CD14-positive monocyte (primary cell): ENCODE measurements at regions not wholly inside any gene's neighbourhood (a gene's known extent, or its start where the extent isn't known, plus 50 kb on each side); places are given as distances from the start of the nearest gene placed in this dataset.
"Not testable (repeated sequence)": the region's sequence is repeated elsewhere in the genome, so short reads cannot be mapped to it uniquely, and the experiment has no call there.

ENCODE experiments used
- DNase-seq, 3 donors: peaks; one replicate each; pipeline ENCODE4 v3.0.0-alpha.2; 2011 to 2022
- H2AFZ ChIP-seq: 2 replicates; pipeline ENCODE4 v1.6.0; 2012; ENCODE audit warnings: mild to moderate bottlenecking, low read depth, low read length, inconsistent platforms; ENCODE audit not compliant: insufficient read depth, poor library complexity, severe bottlenecking
- H3K27ac ChIP-seq, 2 donors: 1 replicate in 1 of 2; 2 replicates in 1 of 2; pipeline ENCODE4 v1.5.1; 2012 to 2013; ENCODE audit warnings: low read length in 2 of 2, control low read depth in 1 of 2, inconsistent platforms in 1 of 2, low read depth in 1 of 2, mild to moderate bottlenecking in 1 of 2
- H3K27me3 ChIP-seq, 2 donors: one replicate each; pipeline versions ENCODE4 v1.6.0 to v1.6.1; 2011 to 2013; ENCODE audit warnings: low read length in 2 of 2; ENCODE audit not compliant: control insufficient read depth in 2 of 2, insufficient read depth in 2 of 2
- H3K36me3 ChIP-seq, 2 donors: replicated peaks in 1 of 2; 1 replicate in 1 of 2; 2 replicates in 1 of 2; pipeline versions ENCODE4 v1.5.1 to v1.6.1; 2012 to 2013; ENCODE audit warnings: low read length in 2 of 2, control low read depth in 1 of 2, inconsistent platforms in 1 of 2, mild to moderate bottlenecking in 1 of 2; ENCODE audit not compliant: insufficient read depth in 2 of 2, control insufficient read depth in 1 of 2
- H3K4me1 ChIP-seq, 2 donors: 1 replicate in 1 of 2; 2 replicates in 1 of 2; pipeline versions ENCODE4 v1.5.1 to v1.6.1; 2012 to 2013; ENCODE audit warnings: low read length in 2 of 2, control low read depth in 1 of 2, inconsistent platforms in 1 of 2, mild to moderate bottlenecking in 1 of 2, moderate library complexity in 1 of 2; ENCODE audit not compliant: insufficient read depth in 2 of 2, control insufficient read depth in 1 of 2
- H3K4me2 ChIP-seq: replicated peaks from 2 replicates; pipeline ENCODE3; 2012; ENCODE audit warnings: low read length, moderate library complexity, mild to moderate bottlenecking; ENCODE audit not compliant: poor library complexity, severe bottlenecking; ENCODE audit errors: extremely low read depth
- H3K4me3 ChIP-seq, 3 experiments: fragments of 200-600 bp in 1 of 3; sonication (generic) in 1 of 3; replicated peaks in 1 of 3; 1 replicate in 2 of 3; 2 replicates in 1 of 3; pipeline ENCODE4 v1.5.1; 2011 to 2013; ENCODE audit warnings: low read length in 3 of 3, mild to moderate bottlenecking in 3 of 3, control low read depth in 2 of 3, low read depth in 2 of 3, inconsistent platforms in 1 of 3, moderate library complexity in 1 of 3
- H3K79me2 ChIP-seq: 2 replicates; pipeline ENCODE4 v1.6.0; 2012; ENCODE audit warnings: mild to moderate bottlenecking, control low read depth, inconsistent platforms, low read length, moderate library complexity; ENCODE audit not compliant: insufficient read depth
- H3K9ac ChIP-seq: 2 replicates; pipeline ENCODE4 v1.6.0; 2017; ENCODE audit warnings: low read length, mild to moderate bottlenecking; ENCODE audit not compliant: insufficient read depth, poor library complexity, severe bottlenecking
- H3K9me3 ChIP-seq, 2 donors: replicated peaks in 1 of 2; 1 replicate in 1 of 2; 2 replicates in 1 of 2; pipeline versions ENCODE4 v1.5.1 to v1.6.1; 2012 to 2013; ENCODE audit warnings: low read length in 2 of 2, control low read depth in 1 of 2; ENCODE audit not compliant: control insufficient read depth in 1 of 2, insufficient read depth in 1 of 2
- H4K20me1 ChIP-seq: 2 replicates; pipeline ENCODE4 v1.6.0; 2012; ENCODE audit warnings: mild to moderate bottlenecking, low read length, control low read depth, moderate library complexity; ENCODE audit not compliant: insufficient read depth
- H3K27ac Mint-ChIP-seq, 7 donors: one replicate each; pipeline ENCODE4 v1.8.0; 2020; ENCODE audit warnings: mild to moderate bottlenecking in 7 of 7, mixed read lengths in 7 of 7, moderate library complexity in 6 of 7, inconsistent platforms in 2 of 7
- H3K27me3 Mint-ChIP-seq, 3 donors: one replicate each; pipeline ENCODE4 v1.8.0; 2021 to 2022; ENCODE audit warnings: low read depth in 3 of 3, mild to moderate bottlenecking in 3 of 3, mixed read lengths in 3 of 3, moderate library complexity in 3 of 3, inconsistent platforms in 1 of 3
- H3K36me3 Mint-ChIP-seq, 2 donors: one replicate each; pipeline ENCODE4 v1.8.0; 2020; ENCODE audit warnings: mixed read lengths in 2 of 2, inconsistent platforms in 1 of 2, mild to moderate bottlenecking in 1 of 2
- H3K4me1 Mint-ChIP-seq: one replicate; pipeline ENCODE4 v1.8.0; 2020; ENCODE audit warnings: mild to moderate bottlenecking, mixed read lengths
- H3K4me3 Mint-ChIP-seq, 2 donors: one replicate each; pipeline ENCODE4 v1.8.0; 2020; ENCODE audit warnings: mild to moderate bottlenecking in 2 of 2, mixed read lengths in 2 of 2, moderate library complexity in 1 of 2
- H3K9me3 Mint-ChIP-seq, 7 donors: one replicate each; pipeline ENCODE4 v1.8.0; 2020 to 2022; ENCODE audit warnings: mixed read lengths in 7 of 7, mild to moderate bottlenecking in 6 of 7, moderate library complexity in 6 of 7, inconsistent platforms in 2 of 7
- CTCF ChIP-seq: fragments of 200-600 bp; IDR thresholded peaks from one replicate; pipeline ENCODE4 v1.8.0; 2022; ENCODE audit warnings: antibody characterized with exemption, mild to moderate bottlenecking
- WGBS: methylation state at CpG from one replicate; pipeline ENCODE4 v1.1.5; 2013; ENCODE audit warnings: missing lambda C conversion rate; ENCODE audit not compliant: insufficient coverage; 5-methylcytosine and 5-hydroxymethylcytosine counted together
- intact Hi-C, 2 donors: fragments of 100-400 bp; cut with micrococcal nuclease; formaldehyde crosslinking; loops; one replicate each; pipeline versions ENCODE4 v1.15.0 to v1.15.1; 2023

- DNase-seq, result no peak
- Histone ChIP-seq H3K4me1 (no peaks in the 10 kb centered on the region), H3K9me3 (no peaks in the 10 kb centered on the region), H4K20me1 (no peaks in the 10 kb centered on the region), H3K36me3 (no peaks in the 10 kb centered on the region), H3K4me3 (no peak overlapping the region), H3K27me3 (no peaks in the 10 kb centered on the region), H3K79me2 (no peaks in the 10 kb centered on the region), H3K27ac (no peak overlapping the region), H3K9ac (no peak overlapping the region), H3K4me2 (no peak overlapping the region), H2AFZ (no peak overlapping the region)
- no peaks in the 10 kb centered on the region for H3K27me3 Mint-ChIP-seq
- no peaks in the 10 kb centered on the region for H3K4me1 Mint-ChIP-seq
- H3K36me3 Mint-ChIP-seq, result no peaks in the 10 kb centered on the region
- 90% methylated on average over 2 of the region's 4 CpGs for WGBS
- no peak overlapping the region for H3K4me3 Mint-ChIP-seq
- peaks cover 0 to 10% (median 2%) of the 10 kb centered on the region in 7 donors for H3K9me3 Mint-ChIP-seq
- intact Hi-C loops, result no loop called here
- H3K27ac Mint-ChIP-seq, result no peak overlapping the region
- TF ChIP-seq CTCF, result no peak
Measured at GRCh38 chr1:182227864-182228547, 163.6 kb downstream of the GLUL start.

- H3K27ac Mint-ChIP-seq, result no peak overlapping the region
- H4K20me1 ChIP-seq, result no peaks in the 10 kb centered on the region
- TF ChIP-seq CTCF, result no peak
- H3K9ac ChIP-seq, result no peak overlapping the region
- no peak overlapping the region for H3K27ac ChIP-seq
- H3K4me1 Mint-ChIP-seq, result no peaks in the 10 kb centered on the region
- no peaks in the 10 kb centered on the region for H3K36me3 ChIP-seq
- H3K27me3 ChIP-seq, result no peaks in the 10 kb centered on the region
- H2AFZ ChIP-seq, result no peak overlapping the region
- no peak overlapping the region for H3K4me2 ChIP-seq
- H3K9me3 Mint-ChIP-seq, result peaks cover 7 to 14% (median 9%) of the 10 kb centered on the region in 7 donors
- no peak overlapping the region for H3K4me3 ChIP-seq
- no peaks in the 10 kb centered on the region for H3K9me3 ChIP-seq
- WGBS, result no CpG with 5 or more reads among the region's 2 CpGs
- no peaks in the 10 kb centered on the region for H3K27me3 Mint-ChIP-seq
- no peaks in the 10 kb centered on the region for H3K36me3 Mint-ChIP-seq
- DNase-seq, result no peak
- H3K79me2 ChIP-seq, result no peaks in the 10 kb centered on the region
- intact Hi-C loops, result no loop called here
- H3K4me1 ChIP-seq, result no peaks in the 10 kb centered on the region
- H3K4me3 Mint-ChIP-seq, result no peak overlapping the region
Measured at GRCh38 chr1:182226618-182227017, 165.0 kb downstream of the GLUL start.

DNA sequence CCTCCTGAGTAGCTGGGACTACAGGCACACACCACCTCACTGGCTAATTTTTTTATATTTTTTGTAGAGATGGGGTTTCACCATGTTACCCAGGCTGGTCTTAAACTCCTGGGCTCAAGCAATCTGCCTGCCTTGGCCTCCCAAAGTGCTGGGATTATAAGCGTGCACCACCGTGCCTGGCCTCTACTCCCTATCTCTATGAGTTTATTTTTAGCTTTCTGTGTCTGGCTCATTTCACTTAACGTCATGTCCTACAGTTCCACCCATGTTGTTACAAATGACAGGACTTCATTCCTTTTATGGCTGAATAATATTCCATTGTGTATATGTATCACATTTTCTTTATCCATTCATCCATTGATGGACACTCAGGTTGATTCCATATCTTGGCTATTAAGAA lies 164.2 kb upstream of the ZNF648 start:
- H3K4me1 ChIP-seq, H3K27me3 Mint-ChIP-seq, H3K27ac ChIP-seq, H3K36me3 Mint-ChIP-seq, DNase-seq, H3K79me2 ChIP-seq, intact Hi-C loops, H3K27me3 ChIP-seq, H3K4me3 ChIP-seq, H3K9me3 ChIP-seq, H3K27ac Mint-ChIP-seq, H3K4me2 ChIP-seq, H3K4me1 Mint-ChIP-seq, H3K36me3 ChIP-seq, H2AFZ ChIP-seq, H3K9ac ChIP-seq, H3K4me3 Mint-ChIP-seq, H4K20me1 ChIP-seq: not testable (repeated sequence)
- H3K9me3 Mint-ChIP-seq, result peaks cover 7 to 17% (median 11%) of the 10 kb centered on the region in 7 donors
- 100% methylated on average over 2 of the region's 3 CpGs for WGBS
